A549 (cell line): ENCODE measurements at regions not wholly inside any gene's neighbourhood (a gene's known extent, or its start where the extent isn't known, plus 50 kb on each side); places are given as distances from the start of the nearest gene placed in this dataset.

Experiments used
- ATAC-seq, 2 experiments: fragments of 200-7000 bp in 1 of 2; fragments of >200 bp in 1 of 2; cut with Nextera tagmentation in 1 of 2; cut with Tn5 transposase in 1 of 2; 3 replicates each; pipeline versions ENCODE4 v1.8.0 to v1.9.1; 2018 to 2020; ENCODE audit warnings: mild to moderate bottlenecking in 1 of 2, moderate library complexity in 1 of 2
- CTCF ChIA-PET: fragments of 300-600 bp; sonication (Branson Sonifier 250); formaldehyde crosslinking; extraction: SDS; loops from one replicate; lab custom pipeline; 2021; ENCODE audit warnings: antibody characterized with exemption, inconsistent platforms; lab: Yijun Ruan, JAX
- POLR2A ChIA-PET: fragments of 350-600 bp; formaldehyde crosslinking; extraction: SDS; loops from one replicate; lab custom pipeline; 2021; ENCODE audit warnings: antibody characterized with exemption, inconsistent platforms; lab: Yijun Ruan, JAX
- DNase-seq, 2 experiments: peaks; one replicate each; pipeline versions ENCODE4 v3.0.0 to v3.0.0-alpha.2; 2011 to 2016; ENCODE audit warnings: low read depth in 1 of 2, low spot score in 1 of 2
- FAIRE-seq: peaks from 2 replicates; lab custom pipeline; 2011; peaks lifted over from hg19 to GRCh38; lab: Jason Lieb, UNC
- H3K27ac ChIP-seq, 2 experiments: fragments of >200 bp; sonication (Bioruptor Twin); formaldehyde crosslinking; 3 replicates each; pipeline ENCODE4 v1.5.1; 2016 to 2017
- H3K4me1 ChIP-seq: fragments of >200 bp; sonication (Bioruptor Twin); formaldehyde crosslinking; 3 replicates; pipeline ENCODE4 v1.6.1; 2016
- H3K4me2 ChIP-seq: fragments of >200 bp; sonication (Bioruptor Twin); formaldehyde crosslinking; 3 replicates; pipeline ENCODE4 v1.6.1; 2016
- H3K4me3 ChIP-seq: fragments of >200 bp; sonication (Bioruptor Twin); formaldehyde crosslinking; 3 replicates; pipeline ENCODE4 v1.5.1; 2016
- H3K9me3 ChIP-seq: fragments of >200 bp; sonication (Bioruptor Twin); formaldehyde crosslinking; 3 replicates; pipeline ENCODE4 v1.6.1; 2016
- ATOH8 ChIP-seq: fragments of 250-450 bp; sonication (Bioruptor Pico); IDR thresholded peaks from 2 replicates; pipeline ENCODE4 v1.5.0; 2020; ENCODE audit warnings: low read depth, mild to moderate bottlenecking, moderate library complexity
- CEBPB ChIP-seq, 2 experiments: fragments of >200 bp in 1 of 2; sonication (Bioruptor Twin) in 1 of 2; formaldehyde crosslinking in 1 of 2; IDR thresholded peaks; 2 replicates each; pipeline ENCODE4 v1.6.1; 2012 to 2016
- CHD2 ChIP-seq: fragments of 150-350 bp; IDR thresholded peaks from 2 replicates; pipeline ENCODE4 v1.6.1; 2014; ENCODE audit warnings: low read length; ENCODE audit not compliant: partially characterized antibody
- EHF ChIP-seq: fragments of 250-450 bp; sonication (Bioruptor Pico); IDR thresholded peaks from 2 replicates; pipeline ENCODE4 v1.5.0; 2020; ENCODE audit warnings: mild to moderate bottlenecking
- EP300 ChIP-seq, 2 experiments: fragments of >200 bp; sonication (Bioruptor Twin); formaldehyde crosslinking; IDR thresholded peaks; 2 replicates in 1 of 2; 3 replicates in 1 of 2; pipeline ENCODE4 v1.6.1; 2016 to 2017
- FOSL2 ChIP-seq, 2 experiments: fragments of 450-650 bp in 1 of 2; fragments of >200 bp in 1 of 2; sonication (Bioruptor Twin) in 1 of 2; formaldehyde crosslinking; IDR thresholded peaks; 2 replicates each; pipeline versions ENCODE4 v1.5.0 to v1.6.1; 2016 to 2020; ENCODE audit warnings: mild to moderate bottlenecking in 1 of 2, moderate library complexity in 1 of 2
- FOXS1 ChIP-seq: fragments of 250-450 bp; sonication (Bioruptor Pico); IDR thresholded peaks from 2 replicates; pipeline ENCODE4 v1.5.0; 2020; ENCODE audit warnings: mild to moderate bottlenecking, moderate library complexity
- HEYL ChIP-seq: fragments of 250-450 bp; sonication (Bioruptor Pico); IDR thresholded peaks from 2 replicates; pipeline ENCODE4 v1.8.0; 2021; ENCODE audit warnings: mild to moderate bottlenecking, moderate library complexity
- KDM5A ChIP-seq: fragments of 200-600 bp; sonication (generic); IDR thresholded peaks from 2 replicates; pipeline ENCODE4 v1.6.1; 2016; ENCODE audit warnings: antibody characterized with exemption, mild to moderate bottlenecking
- MAFK ChIP-seq: fragments of 450-650 bp; IDR thresholded peaks from 2 replicates; pipeline ENCODE4 v1.6.1; 2014; ENCODE audit not compliant: partially characterized antibody
- MAZ ChIP-seq: fragments of 150-350 bp; IDR thresholded peaks from 2 replicates; pipeline ENCODE4 v1.6.1; 2014; ENCODE audit warnings: antibody characterized with exemption, low read depth, low read length, borderline replicate concordance
- NR3C1 ChIP-seq: fragments of >200 bp; sonication (Bioruptor Twin); formaldehyde crosslinking; IDR thresholded peaks from 3 replicates; pipeline ENCODE4 v1.6.1; 2017
- POLR2AphosphoS2 ChIP-seq: conservative IDR thresholded peaks from 2 replicates; pipeline ENCODE4 v1.6.1; 2012; ENCODE audit warnings: low read length, improper control_type of control experiment, inconsistent platforms
- RCOR1 ChIP-seq: fragments of 150-350 bp; IDR thresholded peaks from 2 replicates; pipeline ENCODE4 v1.6.1; 2014; ENCODE audit warnings: antibody characterized with exemption, low read length, low read depth
- REST ChIP-seq: fragments of 200-600 bp; sonication (generic); IDR thresholded peaks from 2 replicates; pipeline ENCODE4 v1.6.1; 2016; ENCODE audit warnings: antibody characterized with exemption, mild to moderate bottlenecking, moderate library complexity
- RFX5 ChIP-seq: fragments of 450-650 bp; IDR thresholded peaks from 2 replicates; pipeline ENCODE4 v1.7.1; 2014; ENCODE audit warnings: antibody characterized with exemption, mild to moderate bottlenecking, moderate library complexity
- RNF2 ChIP-seq: fragments of 200-600 bp; sonication (generic); IDR thresholded peaks from 2 replicates; pipeline ENCODE4 v1.6.1; 2016; ENCODE audit warnings: low read depth, mild to moderate bottlenecking, antibody characterized with exemption, moderate library complexity, borderline replicate concordance
- SMC3 ChIP-seq: fragments of >200 bp; sonication (Bioruptor Twin); formaldehyde crosslinking; IDR thresholded peaks from 3 replicates; pipeline ENCODE4 v1.6.1; 2018; ENCODE audit warnings: inconsistent platforms
- USF2 ChIP-seq: fragments of 450-650 bp; IDR thresholded peaks from 2 replicates; pipeline ENCODE4 v1.6.1; 2014; ENCODE audit warnings: antibody characterized with exemption
- ZC3H11A ChIP-seq: fragments of 450-650 bp; IDR thresholded peaks from 2 replicates; pipeline ENCODE4 v1.6.1; 2014; ENCODE audit warnings: antibody characterized with exemption, mild to moderate bottlenecking
- ZNF302 ChIP-seq: fragments of 250-450 bp; sonication (Bioruptor Pico); IDR thresholded peaks from 2 replicates; pipeline ENCODE4 v1.9.0; 2021; ENCODE audit warnings: inconsistent platforms, mild to moderate bottlenecking, moderate library complexity
- ZSCAN20 ChIP-seq: fragments of 250-450 bp; sonication (Bioruptor Pico); IDR thresholded peaks from 2 replicates; pipeline ENCODE4 v1.8.0; 2022; ENCODE audit warnings: mild to moderate bottlenecking, moderate library complexity
- WGBS: methylation state at CpG from one replicate; pipeline ENCODE4 v1.1.6; 2017; ENCODE audit errors: missing lambda C conversion rate; 5-methylcytosine and 5-hydroxymethylcytosine counted together
- TF ChIP-seq, protein P1 (sequence below): fragments of >200 bp; sonication (Bioruptor Twin); formaldehyde crosslinking; IDR thresholded peaks from 2 replicates; pipeline ENCODE4 v1.6.1; 2016

DNA sequence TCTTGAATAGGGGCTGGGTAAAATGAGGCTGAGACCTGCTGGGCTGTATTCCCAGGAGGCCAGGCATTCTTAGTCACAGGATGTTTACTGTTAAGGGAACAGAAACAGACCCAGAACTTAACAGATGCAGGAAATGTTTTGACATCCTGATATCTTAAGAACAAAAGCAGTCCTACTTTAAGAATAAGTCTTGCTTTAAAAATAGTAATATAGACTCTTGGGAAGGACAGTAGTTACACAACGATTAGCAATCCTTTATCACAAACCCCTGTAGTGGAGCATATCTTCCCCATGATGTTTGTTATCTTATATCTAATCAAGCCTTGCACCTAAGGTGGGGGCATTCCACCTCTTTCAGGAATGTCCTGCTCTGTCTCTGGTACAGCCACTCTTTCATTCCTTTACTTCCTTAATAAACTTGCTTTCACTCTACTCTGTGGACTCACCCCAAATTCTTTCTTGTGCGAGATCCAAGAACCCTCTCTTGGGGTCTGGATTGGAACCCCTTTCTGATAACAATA lies 493.7 kb upstream of the SULF2 start:
- ChIA-PET CTCF (interaction anchor here (0.7 to 1.3 kb wide), 3 partner anchors 15 to 341 kb away, joined by 3 to 4 read pairs (median 3); no protein-coding TSS in a partner anchor), POLR2A (interaction anchor here (0.5 kb wide), 1 partner anchor 471 kb away, joined by 3 read pairs; no protein-coding TSS in a partner anchor)
- Histone ChIP-seq H3K9me3 (no peaks in the 10 kb centered on the region), H3K4me3 (no peak overlapping the region), H3K4me1 (peaks cover 7% of the 10 kb centered on the region), H3K4me2 (no peak overlapping the region), H3K27ac (no peak overlapping the region)
- no peak for FAIRE-seq
- 27% methylated on average over 2 of the region's 2 CpGs for WGBS
- DNase-seq, result no peak
- no peak for ATAC-seq
- TF ChIP-seq NR3C1 (no peak), ATOH8 (CRISPR knock-in tag) (no peak), ZC3H11A (no peak), HEYL (CRISPR knock-in tag) (no peak), RNF2 (no peak), RFX5 (no peak), SMC3 (no peak)

GRCh38 chr20:48277266-48277665 lies 492.0 kb upstream of the SULF2 start:
- 96% methylated on average over 2 of the region's 2 CpGs for WGBS
- H3K4me2 ChIP-seq, result no peak overlapping the region
- ChIA-PET CTCF (interaction anchor here (1.2 to 1.7 kb wide), 2 partner anchors 12 to 614 kb away, joined by 3 to 4 read pairs; no protein-coding TSS in a partner anchor), POLR2A (no interaction called here)
- DNase-seq, result no peak
- H3K4me3 ChIP-seq, result no peak overlapping the region
- H3K27ac ChIP-seq, result no peak overlapping the region
- no peaks in the 10 kb centered on the region for H3K4me1 ChIP-seq
- no peaks in the 10 kb centered on the region for H3K9me3 ChIP-seq
- no peak for FAIRE-seq
- TF ChIP-seq MAFK (no peak), ZSCAN20 (CRISPR knock-in tag) (no peak), EHF (CRISPR knock-in tag) (no peak), RCOR1 (no peak), KDM5A (no peak), REST (no peak), FOSL2 (IDR thresholded peaks at IDR 0.05) (no peak), FOSL2 (CRISPR knock-in tag; IDR thresholded peaks at IDR 0.05) (no peak), MAZ (no peak), CHD2 (no peak), RNF2 (no peak), EP300 (IDR thresholded peaks at IDR 0.05) (no peak), ZNF302 (no peak), FOXS1 (CRISPR knock-in tag) (no peak), ZC3H11A (no peak), CEBPB (IDR thresholded peaks at IDR 0.05) (no peak), POLR2AphosphoS2 (no peak), HEYL (CRISPR knock-in tag) (no peak), NR3C1 (no peak), USF2 (no peak)
- TF ChIP-seq, protein P1, sequence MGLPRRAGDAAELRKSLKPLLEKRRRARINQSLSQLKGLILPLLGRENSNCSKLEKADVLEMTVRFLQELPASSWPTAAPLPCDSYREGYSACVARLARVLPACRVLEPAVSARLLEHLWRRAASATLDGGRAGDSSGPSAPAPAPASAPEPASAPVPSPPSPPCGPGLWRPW, result no peak
- ATAC-seq, result no peak
